NCI-H1105 treated with DMSO at 0.1 percent for 48 hours (cell line): ENCODE measurements at regions not wholly inside any gene's neighbourhood (a gene's known extent, or its start where the extent isn't known, plus 50 kb on each side); places are given as distances from the start of the nearest gene placed in this dataset.
A peak's percentile ranks its signal among the peaks of the same experiment; 100 is the strongest.
"Not testable (repeated sequence)": the region's sequence is repeated elsewhere in the genome, so short reads cannot be mapped to it uniquely, and the experiment has no call there.

ENCODE experiments used
- DNase-seq: peaks from one replicate; lab custom pipeline; 2025; lab: John Stamatoyannopoulos, UW

GRCh38 chr16:52976539-52977167, 76.0 kb downstream of the CHD9NB start:
- no peak for DNase-seq

- DNase-seq, result no peak
Observed at GRCh38 chr16:52967744-52968143, 85.0 kb downstream of the CHD9NB start.

- no peak for DNase-seq
Observed at GRCh38 chr16:52964290-52964689, 88.4 kb downstream of the CHD9NB start.

GRCh38 chr16:52963855-52964242, 88.8 kb downstream of the CHD9NB start:
- no peak for DNase-seq

- DNase-seq, result no peak
Observed at GRCh38 chr16:52963212-52963854, 89.4 kb downstream of the CHD9NB start.

- DNase-seq, result no peak
Observed at GRCh38 chr16:52958951-52959350, 93.7 kb downstream of the CHD9NB start.

- DNase-seq, result no peak
Observed at GRCh38 chr16:52957199-52957598, 95.5 kb downstream of the CHD9NB start.

GRCh38 chr16:52956044-52956443, 96.7 kb downstream of the CHD9NB start:
- DNase-seq, result no peak

- no peak for DNase-seq
Observed at GRCh38 chr16:52953215-52953614, 99.5 kb downstream of the CHD9NB start.

- DNase-seq, result no peak
Observed at GRCh38 chr16:52948946-52949345, 103.8 kb downstream of the CHD9NB start.

GRCh38 chr16:52932321-52932720, 120.4 kb downstream of the CHD9NB start:
- no peak for DNase-seq

- peak; percentile 23 for DNase-seq
Observed at GRCh38 chr16:52929478-52930400, 123.0 kb downstream of the CHD9NB start.

- no peak for DNase-seq
Observed at GRCh38 chr16:52928955-52929354, 123.7 kb downstream of the CHD9NB start.

- DNase-seq, result no peak
Observed at GRCh38 chr16:52925143-52925542, 127.6 kb downstream of the CHD9NB start.

- no peak for DNase-seq
Observed at GRCh38 chr16:52924162-52924561, 128.5 kb downstream of the CHD9NB start.

- no peak for DNase-seq
Observed at GRCh38 chr16:52921104-52921503, 131.6 kb downstream of the CHD9NB start.

GRCh38 chr16:52920331-52920730, 132.4 kb downstream of the CHD9NB start:
- DNase-seq, result no peak

GRCh38 chr16:52914428-52914827, 138.3 kb downstream of the CHD9NB start:
- no peak for DNase-seq

GRCh38 chr16:52912565-52913173, 140.0 kb downstream of the CHD9NB start:
- DNase-seq, result peak; percentile 80

- DNase-seq, result not testable (repeated sequence)
Observed at GRCh38 chr16:52908057-52908456, 144.6 kb downstream of the CHD9NB start.

GRCh38 chr16:52906281-52906680, 146.4 kb downstream of the CHD9NB start:
- DNase-seq, result no peak

- no peak for DNase-seq
Observed at GRCh38 chr16:52896478-52897164, 156.1 kb downstream of the CHD9NB start.
